H9 (cell line): ENCODE measurements at regions not wholly inside any gene's neighbourhood (a gene's known extent, or its start where the extent isn't known, plus 50 kb on each side); places are given as distances from the start of the nearest gene placed in this dataset.
A peak's percentile ranks its signal among the peaks of the same experiment; 100 is the strongest.

Experiments
- DNase-seq: peaks from one replicate; pipeline ENCODE4 v3.0.0-alpha.2; 2017
- H2AFZ ChIP-seq: one replicate; pipeline ENCODE4 v1.6.1; 2013; ENCODE audit warnings: mild to moderate bottlenecking, low read length, control low read depth, moderate library complexity
- H2AK5ac ChIP-seq: 2 replicates; pipeline ENCODE4 v1.6.1; 2013; ENCODE audit warnings: low read length, control low read depth, mixed read lengths; ENCODE audit not compliant: insufficient read length
- H2BK120ac ChIP-seq: one replicate; pipeline ENCODE4 v1.6.1; 2013; ENCODE audit warnings: low read depth, mild to moderate bottlenecking, low read length, control low read depth, inconsistent platforms; ENCODE audit not compliant: poor library complexity, severe bottlenecking
- H2BK12ac ChIP-seq: 2 replicates; pipeline ENCODE4 v1.6.1; 2013; ENCODE audit warnings: low read length, control low read depth, mixed read lengths, low read depth; ENCODE audit not compliant: insufficient read length
- H2BK15ac ChIP-seq: 2 replicates; pipeline ENCODE4 v1.6.1; 2013; ENCODE audit warnings: low read depth, low read length, control low read depth
- H2BK20ac ChIP-seq: one replicate; pipeline ENCODE4 v1.6.1; 2013; ENCODE audit warnings: low read depth, mild to moderate bottlenecking, low read length, control low read depth, inconsistent platforms; ENCODE audit not compliant: poor library complexity, severe bottlenecking
- H2BK5ac ChIP-seq: 2 replicates; pipeline ENCODE4 v1.6.1; 2013; ENCODE audit warnings: low read length, control low read depth, mixed read lengths; ENCODE audit not compliant: insufficient read length
- H3K14ac ChIP-seq: 2 replicates; pipeline ENCODE4 v1.6.1; 2013; ENCODE audit warnings: low read length, control low read depth; ENCODE audit not compliant: insufficient read depth
- H3K18ac ChIP-seq: 2 replicates; pipeline ENCODE4 v1.6.1; 2013; ENCODE audit warnings: low read depth, mild to moderate bottlenecking, mixed read lengths, low read length, control low read depth; ENCODE audit not compliant: insufficient read length
- H3K23ac ChIP-seq: 2 replicates; pipeline ENCODE4 v1.6.1; 2013; ENCODE audit warnings: low read length, control low read depth, mixed read lengths, low read depth; ENCODE audit not compliant: insufficient read length
- H3K23me2 ChIP-seq: 2 replicates; pipeline ENCODE4 v1.6.1; 2013; ENCODE audit warnings: low read depth, mild to moderate bottlenecking, mixed read lengths, low read length, control low read depth; ENCODE audit not compliant: insufficient read length, poor library complexity, severe bottlenecking
- H3K27ac ChIP-seq: 2 replicates; pipeline ENCODE4 v1.5.1; 2013; ENCODE audit warnings: low read length, control low read depth, mixed read lengths, low read depth; ENCODE audit not compliant: insufficient read length
- H3K27me3 ChIP-seq: 2 replicates; pipeline ENCODE4 v1.6.1; 2013; ENCODE audit warnings: low read length, control low read depth, inconsistent platforms; ENCODE audit not compliant: insufficient read depth
- H3K4ac ChIP-seq: 2 replicates; pipeline ENCODE4 v1.6.1; 2013; ENCODE audit warnings: low read depth, mild to moderate bottlenecking, control low read depth, inconsistent platforms, low read length, moderate library complexity
- H3K4me1 ChIP-seq: 2 replicates; pipeline ENCODE4 v1.6.1; 2013; ENCODE audit warnings: low read length, control low read depth, inconsistent platforms; ENCODE audit not compliant: insufficient read depth
- H3K4me2 ChIP-seq: 2 replicates; pipeline ENCODE4 v1.6.1; 2013; ENCODE audit warnings: low read length, control low read depth, mixed read lengths; ENCODE audit not compliant: insufficient read length, insufficient read depth
- H3K56ac ChIP-seq: 2 replicates; pipeline ENCODE4 v1.6.1; 2013; ENCODE audit warnings: low read depth, mild to moderate bottlenecking, mixed read lengths, low read length, control low read depth; ENCODE audit not compliant: insufficient read length
- H3K79me1 ChIP-seq: 2 replicates; pipeline ENCODE4 v1.6.1; 2013; ENCODE audit warnings: low read depth, mild to moderate bottlenecking, moderate library complexity, low read length, control low read depth, inconsistent platforms; ENCODE audit not compliant: insufficient read depth, poor library complexity, severe bottlenecking
- H3K79me2 ChIP-seq: 2 replicates; pipeline ENCODE4 v1.6.1; 2013; ENCODE audit warnings: low read length, control low read depth, inconsistent platforms; ENCODE audit not compliant: insufficient read depth
- H3K9ac ChIP-seq: 2 replicates; pipeline ENCODE4 v1.6.1; 2013; ENCODE audit warnings: low read length, control low read depth, mixed read lengths; ENCODE audit not compliant: insufficient read length; ENCODE audit errors: extremely low read depth
- H3K9me3 ChIP-seq: one replicate; pipeline ENCODE4 v1.6.1; 2013; ENCODE audit warnings: low read depth, low read length, inconsistent platforms; ENCODE audit not compliant: control insufficient read depth
- H3T11ph ChIP-seq: one replicate; pipeline ENCODE4 v1.6.1; 2013; ENCODE audit warnings: mild to moderate bottlenecking, low read length, control low read depth, inconsistent platforms
- H4K20me1 ChIP-seq: one replicate; pipeline ENCODE4 v1.6.1; 2013; ENCODE audit not compliant: control insufficient read depth, insufficient read length, insufficient read depth
- H4K5ac ChIP-seq: 2 replicates; pipeline ENCODE4 v1.6.1; 2013; ENCODE audit warnings: low read depth, mild to moderate bottlenecking, mixed read lengths, low read length, control low read depth; ENCODE audit not compliant: insufficient read length
- H4K8ac ChIP-seq: replicated peaks from 2 replicates; pipeline ENCODE4 v1.6.1; 2013; ENCODE audit warnings: low read length, control low read depth, mixed read lengths, low read depth; ENCODE audit not compliant: insufficient read length
- H4K91ac ChIP-seq: 2 replicates; pipeline ENCODE4 v1.6.1; 2013; ENCODE audit warnings: low read depth, mild to moderate bottlenecking, moderate library complexity, mixed read lengths, low read length, control low read depth; ENCODE audit not compliant: insufficient read length
- H3K27ac Mint-ChIP-seq, 3 experiments: 2 replicates in 2 of 3; 3 replicates in 1 of 3; pipeline ENCODE4 v1.8.0; 2020 to 2021; ENCODE audit warnings: mixed read lengths in 3 of 3, mild to moderate bottlenecking in 1 of 3, moderate library complexity in 1 of 3
- H3K27me3 Mint-ChIP-seq: 2 replicates; pipeline ENCODE4 v1.8.0; 2021; ENCODE audit warnings: low read depth, mild to moderate bottlenecking, moderate library complexity, mixed read lengths
- H3K36me3 Mint-ChIP-seq, 3 experiments: 2 replicates in 2 of 3; 3 replicates in 1 of 3; pipeline ENCODE4 v1.8.0; 2020 to 2021; ENCODE audit warnings: low read depth in 3 of 3, mixed read lengths in 3 of 3; ENCODE audit not compliant: insufficient read depth in 1 of 3
- H3K4me1 Mint-ChIP-seq, 2 experiments: 2 replicates each; pipeline ENCODE4 v1.8.0; 2020; ENCODE audit warnings: mixed read lengths in 2 of 2
- H3K4me3 Mint-ChIP-seq, 2 experiments: 2 replicates in 1 of 2; 3 replicates in 1 of 2; pipeline ENCODE4 v1.8.0; 2020 to 2021; ENCODE audit warnings: mild to moderate bottlenecking in 2 of 2, mixed read lengths in 2 of 2, moderate library complexity in 1 of 2
- H3K9me3 Mint-ChIP-seq, 2 experiments: 2 replicates in 1 of 2; 3 replicates in 1 of 2; pipeline ENCODE4 v1.8.0; 2020; ENCODE audit warnings: mild to moderate bottlenecking in 2 of 2, mixed read lengths in 2 of 2, moderate library complexity in 1 of 2
- CTCF ChIP-seq: fragments of 200-600 bp; sonication (generic); conservative IDR thresholded peaks from 3 replicates; pipeline ENCODE4 v1.8.0; 2021; ENCODE audit warnings: antibody characterized with exemption, mild to moderate bottlenecking
- WGBS: extraction: QIAGEN DNeasy Blood & Tissue Kit; methylation state at CpG from one replicate; pipeline ENCODE4 v1.1.7; 2013; ENCODE audit warnings: missing lambda C conversion rate, low lambda C conversion rate, mixed read lengths; ENCODE audit not compliant: insufficient read length; ENCODE audit errors: extremely low coverage; 5-methylcytosine and 5-hydroxymethylcytosine counted together

DNA sequence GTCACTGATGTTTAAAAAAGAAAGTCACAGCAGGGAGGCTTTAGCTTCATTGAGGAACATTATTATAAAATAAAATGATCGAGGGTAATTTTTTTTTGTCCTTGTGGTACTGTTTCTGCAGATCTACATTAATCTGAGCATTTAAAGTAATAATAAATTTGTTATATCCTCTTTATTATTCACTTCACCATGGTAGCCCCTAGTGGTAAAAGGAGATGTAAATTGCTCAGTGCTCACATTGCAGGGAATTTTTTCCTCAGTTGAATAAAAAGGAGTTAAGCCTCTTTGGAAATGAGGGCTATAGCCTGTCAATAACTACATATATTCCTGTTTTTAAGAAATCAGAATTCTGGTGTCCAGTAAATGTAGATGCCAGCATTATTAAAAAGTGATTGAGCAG is 99.7 kb upstream of the VPREB1 start:
- H3K27me3 ChIP-seq, result peaks cover 23% of the 10 kb centered on the region
- no peak overlapping the region for H2BK20ac ChIP-seq
- no peaks in the 10 kb centered on the region for H4K20me1 ChIP-seq
- Mint-ChIP-seq H3K4me1 (peaks cover 14 to 23% of the 10 kb centered on the region in 2 experiments), H3K27ac (no peak overlapping the region), H3K4me3 (no peak overlapping the region), H3K27me3 (peaks cover 93% of the 10 kb centered on the region), H3K9me3 (peaks cover 0 to 3% of the 10 kb centered on the region in 2 experiments; a peak in 3 of 5 replicates), H3K36me3 (no peaks in the 10 kb centered on the region; a peak in 1 of 7 replicates)
- H3K4ac ChIP-seq, result no peak overlapping the region
- no peaks in the 10 kb centered on the region for H3K9me3 ChIP-seq
- no peaks in the 10 kb centered on the region for H3K23me2 ChIP-seq
- H3K14ac ChIP-seq, result no peak overlapping the region
- H3K9ac ChIP-seq, result no peak overlapping the region
- no peaks in the 10 kb centered on the region for H3K79me1 ChIP-seq
- no peak overlapping the region for H3K56ac ChIP-seq
- H4K91ac ChIP-seq, result no peak overlapping the region
- no peak overlapping the region for H3K18ac ChIP-seq
- H3K79me2 ChIP-seq, result no peaks in the 10 kb centered on the region
- no peak overlapping the region for H4K5ac ChIP-seq
- peak; percentile 48 for TF ChIP-seq CTCF
- no peak overlapping the region for H2BK12ac ChIP-seq
- DNase-seq, result no peak
- WGBS, result no CpG with 5 or more reads among the region's 1 CpG
- H2AFZ ChIP-seq, result no peak overlapping the region
- no peak overlapping the region for H3T11ph ChIP-seq
- H3K4me1 ChIP-seq, result no peaks in the 10 kb centered on the region
- H2BK15ac ChIP-seq, result no peak overlapping the region
- no peak overlapping the region for H3K27ac ChIP-seq
- no peak overlapping the region for H3K4me2 ChIP-seq
- no peak overlapping the region for H3K23ac ChIP-seq
- H2AK5ac ChIP-seq, result no peak overlapping the region
- H2BK120ac ChIP-seq, result no peak overlapping the region
- no peak overlapping the region for H2BK5ac ChIP-seq
- H4K8ac ChIP-seq, result no peak overlapping the region
